GM19238 (cell line): ENCODE measurements at regions not wholly inside any gene's neighbourhood (a gene's known extent, or its start where the extent isn't known, plus 50 kb on each side); places are given as distances from the start of the nearest gene placed in this dataset.
"Not testable (repeated sequence)": the region's sequence is repeated elsewhere in the genome, so short reads cannot be mapped to it uniquely, and the experiment has no call there.

Experiments used
- DNase-seq: peaks from one replicate; pipeline ENCODE4 v3.0.0; 2011; ENCODE audit warnings: low spot score; ENCODE audit not compliant: insufficient read length

DNA sequence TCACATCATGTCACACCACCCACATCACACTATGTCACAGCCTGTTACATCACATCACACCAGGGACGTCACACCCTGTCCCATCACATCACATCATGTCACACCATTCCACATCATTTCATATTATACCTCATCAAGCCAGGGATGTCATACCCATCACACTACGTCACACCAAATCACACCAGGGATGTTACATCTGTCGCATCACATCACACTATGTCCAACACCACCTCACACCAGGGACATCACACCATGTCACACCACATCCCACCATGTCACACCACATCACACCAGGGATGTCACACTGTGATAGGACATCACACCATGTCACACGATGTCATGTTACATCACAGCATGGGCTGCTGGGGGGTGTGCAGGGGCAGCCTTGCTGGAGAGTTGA is 110.6 kb downstream of the TMEM121 start:
- no peak for DNase-seq

- not testable (repeated sequence) for DNase-seq
These were observed 111.0 kb downstream of the TMEM121 start for GRCh38 chr14:105637345-105637744.

DNA sequence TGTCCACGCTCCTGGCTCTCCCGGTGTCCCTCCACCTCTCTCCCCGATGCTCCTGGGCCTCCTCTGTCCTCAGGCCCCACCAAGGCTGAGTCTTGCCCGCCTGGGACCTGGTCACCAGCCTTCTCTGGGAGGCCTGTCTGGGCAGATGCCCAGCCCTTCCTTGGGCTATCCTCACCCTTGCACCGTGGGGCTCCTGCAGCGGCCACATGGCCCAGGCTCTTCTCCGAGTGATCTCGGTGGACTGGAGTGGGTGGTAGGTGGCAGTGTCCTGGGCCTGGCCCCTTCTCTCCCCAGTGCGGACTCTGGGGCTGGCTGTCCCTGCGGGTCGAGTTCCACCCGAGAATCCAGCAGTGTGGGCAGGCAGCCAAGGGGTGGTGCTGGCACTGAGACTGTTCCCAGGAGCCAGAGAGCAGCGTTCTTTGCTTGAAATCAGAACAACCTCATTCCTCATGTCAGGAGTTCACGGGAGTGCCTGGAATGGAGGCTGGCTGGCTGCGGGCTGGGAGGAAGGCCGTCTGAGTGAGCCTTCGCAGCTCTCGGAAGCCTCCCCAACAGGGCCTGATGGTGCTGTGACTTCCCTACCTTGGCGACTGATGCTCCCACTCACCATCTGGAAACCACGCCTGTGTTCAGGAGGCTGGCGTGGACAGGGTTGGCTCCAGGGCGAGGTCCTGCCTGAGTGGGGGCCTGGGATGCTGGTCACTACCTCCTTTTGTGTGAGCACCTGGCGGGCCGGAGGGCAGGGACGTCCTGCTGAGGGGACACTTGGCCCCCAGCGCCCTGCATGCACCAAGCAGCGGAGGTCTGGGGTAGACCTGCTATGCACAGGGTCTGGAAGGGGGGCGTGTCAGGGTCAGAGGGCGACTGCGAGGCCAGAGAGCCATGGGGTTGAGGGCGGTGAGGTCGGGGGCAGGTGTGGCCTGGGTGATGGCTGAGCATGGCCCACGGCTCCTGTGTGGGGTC is 113.9 kb downstream of the TMEM121 start:
- DNase-seq: not testable (repeated sequence)

- no peak for DNase-seq
These were observed 114.9 kb downstream of the TMEM121 start for GRCh38 chr14:105641075-105641937.

DNA sequence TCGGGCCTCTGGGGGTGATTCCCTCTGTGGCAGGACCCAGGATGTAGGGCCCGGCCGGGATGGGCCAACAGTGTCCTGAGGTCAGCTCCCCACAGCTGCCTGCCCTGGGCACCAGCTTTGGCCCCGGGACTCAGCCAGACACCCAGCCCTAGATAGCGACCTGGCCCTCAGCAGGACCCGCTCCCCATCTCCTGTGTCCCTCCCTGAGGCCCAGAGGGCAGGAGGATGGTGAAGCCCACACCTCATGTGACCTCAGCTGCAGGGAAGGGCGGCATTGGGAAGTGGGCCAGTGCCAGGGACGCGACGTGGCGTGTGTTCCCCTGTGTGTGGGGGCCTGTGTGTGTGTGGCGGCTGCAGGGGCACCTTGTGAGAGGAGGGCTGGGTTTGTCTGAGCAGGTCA is 115.6 kb downstream of the TMEM121 start:
- not testable (repeated sequence) for DNase-seq

- not testable (repeated sequence) for DNase-seq
These were observed 116.1 kb downstream of the TMEM121 start for GRCh38 chr14:105642486-105642885.

DNA sequence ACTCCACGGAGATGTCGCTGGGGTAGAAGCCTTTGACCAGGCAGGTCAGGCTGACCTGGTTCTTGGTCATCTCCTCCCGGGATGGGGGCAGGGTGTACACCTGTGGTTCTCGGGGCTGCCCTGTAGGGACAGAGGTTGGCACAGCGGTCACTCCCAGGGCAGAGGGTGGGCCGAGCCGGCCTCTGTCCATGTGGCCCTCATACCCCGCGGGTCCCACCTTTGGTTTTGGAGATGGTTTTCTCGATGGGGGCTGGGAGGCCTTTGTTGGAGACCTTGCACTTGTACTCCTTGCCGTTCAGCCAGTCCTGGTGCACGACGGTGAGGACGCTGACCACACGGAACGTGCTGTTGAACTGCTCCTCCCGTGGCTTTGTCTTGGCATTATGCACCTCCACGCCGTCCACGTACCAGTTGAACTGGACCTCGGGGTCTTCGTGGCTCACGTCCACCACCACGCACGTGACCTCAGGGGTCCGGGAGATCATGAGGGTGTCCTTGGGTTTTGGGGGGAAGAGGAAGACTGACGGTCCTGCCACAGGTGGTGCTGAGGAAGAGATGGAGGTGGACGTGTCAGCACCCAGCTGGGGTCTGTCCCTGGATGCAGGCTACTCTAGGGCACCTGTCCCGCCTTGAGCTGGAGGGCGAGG is 117.1 kb downstream of the TMEM121 start:
- not testable (repeated sequence) for DNase-seq

DNA sequence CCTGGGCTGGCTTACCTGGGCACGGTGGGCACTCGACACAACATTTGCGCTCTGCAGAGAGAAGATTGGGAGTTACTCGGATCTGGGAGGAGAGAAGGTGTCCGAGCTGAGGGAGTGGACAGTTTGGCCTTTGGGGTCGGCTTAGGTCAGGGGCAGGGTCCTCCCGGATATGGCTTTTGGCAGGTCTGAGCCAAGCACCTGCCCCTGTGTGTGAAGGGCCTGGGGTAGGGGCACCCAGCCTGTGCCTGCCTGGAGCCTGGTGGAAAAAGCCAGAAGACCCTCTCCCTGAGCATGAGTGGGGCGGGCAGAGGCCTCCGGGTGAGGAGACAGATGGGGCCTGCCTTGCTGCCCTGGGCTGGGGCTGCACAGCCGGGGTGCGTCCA is 117.7 kb downstream of the TMEM121 start:
- DNase-seq: not testable (repeated sequence)

- not testable (repeated sequence) for DNase-seq
These were observed 118.1 kb downstream of the TMEM121 start for GRCh38 chr14:105644457-105644856.

DNA sequence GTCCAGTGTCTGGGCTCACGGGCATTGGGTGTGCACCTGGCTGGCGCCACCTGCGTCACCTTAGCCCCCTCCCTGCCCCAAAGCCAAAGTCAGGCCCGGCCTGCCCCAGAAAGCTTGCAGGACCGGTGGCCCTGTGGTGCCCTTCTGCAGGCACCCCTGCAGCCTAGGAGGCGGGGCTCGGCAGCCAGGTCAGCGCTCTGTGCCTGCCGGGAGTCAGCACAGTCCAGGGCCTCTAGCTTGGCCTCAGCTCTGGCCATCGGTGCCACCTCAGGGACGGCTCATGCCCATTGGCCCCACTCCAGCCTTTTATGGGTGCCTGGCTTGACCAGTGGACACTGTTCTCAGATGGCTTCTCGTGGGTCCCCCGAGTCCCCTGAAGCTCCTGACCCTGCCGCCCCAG is 118.5 kb downstream of the TMEM121 start:
- not testable (repeated sequence) for DNase-seq

DNA sequence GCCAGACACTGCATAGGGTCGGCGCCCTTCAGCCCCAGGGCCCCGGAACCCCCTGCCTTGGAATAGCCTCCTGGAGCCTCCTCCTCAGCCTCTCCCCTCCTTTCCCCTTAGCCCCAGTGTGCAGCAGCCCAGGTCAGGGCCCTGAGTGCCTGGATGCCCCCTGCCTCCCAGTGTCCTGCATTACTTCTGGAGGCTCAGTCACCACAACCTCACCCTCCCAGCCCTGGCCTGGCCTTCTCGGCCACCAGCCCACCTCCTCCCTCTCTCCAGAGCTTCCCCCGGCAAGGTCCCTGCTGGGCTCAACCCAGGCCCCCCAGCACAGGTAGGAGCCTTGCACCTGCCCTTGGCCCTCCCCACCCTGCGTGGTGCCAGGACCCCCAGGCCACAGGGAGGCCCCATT is 119.0 kb downstream of the TMEM121 start:
- not testable (repeated sequence) for DNase-seq

DNA sequence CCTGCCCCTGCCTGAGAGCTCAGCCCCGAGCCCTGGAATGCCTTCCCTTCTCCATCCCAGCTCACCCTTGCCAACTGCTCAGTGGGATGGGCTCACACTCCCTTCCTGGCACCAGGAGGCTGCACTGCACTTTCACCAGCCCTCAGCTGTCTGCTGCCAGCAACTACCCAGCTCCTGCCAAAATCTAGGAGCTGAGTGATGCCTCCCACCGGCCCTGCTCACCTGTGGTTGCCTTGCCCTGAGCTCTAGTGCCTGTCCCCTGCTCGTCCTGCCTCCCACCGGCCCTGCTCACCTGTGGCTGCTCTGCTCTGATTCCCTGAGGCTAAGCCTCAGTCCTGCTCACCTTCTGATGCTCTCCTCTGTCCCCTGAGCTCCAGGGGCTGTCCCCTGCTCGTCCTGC is 119.8 kb downstream of the TMEM121 start:
- no peak for DNase-seq

DNA sequence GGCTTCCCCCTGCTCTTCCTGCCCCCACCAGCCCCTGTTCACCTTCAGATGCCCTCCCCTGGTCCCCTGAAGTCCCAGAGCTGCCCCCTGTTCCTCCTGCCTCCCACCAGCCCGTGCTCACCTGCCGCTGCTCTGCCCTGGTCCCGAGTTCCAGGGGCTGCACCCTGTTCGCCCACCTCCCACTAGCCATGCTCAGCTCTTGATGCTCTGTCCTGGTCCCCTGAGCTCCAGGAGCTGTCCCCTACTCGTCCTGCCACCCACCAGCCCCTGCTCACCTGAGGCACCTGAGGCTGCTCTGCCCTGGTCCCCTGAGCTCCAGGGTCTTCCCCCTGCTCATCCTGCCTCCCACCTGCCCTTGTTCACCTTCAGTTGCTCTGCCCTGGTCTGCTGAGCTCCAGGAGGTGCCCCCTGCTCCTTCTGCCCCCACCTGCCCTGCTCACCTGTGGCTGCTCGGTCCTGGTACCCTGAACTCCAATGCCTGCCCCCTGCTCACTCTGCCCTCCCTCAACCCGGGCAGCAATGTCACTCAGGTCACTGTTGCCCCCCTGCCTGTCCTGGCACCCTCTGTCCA is 120.4 kb downstream of the TMEM121 start:
- not testable (repeated sequence) for DNase-seq

DNA sequence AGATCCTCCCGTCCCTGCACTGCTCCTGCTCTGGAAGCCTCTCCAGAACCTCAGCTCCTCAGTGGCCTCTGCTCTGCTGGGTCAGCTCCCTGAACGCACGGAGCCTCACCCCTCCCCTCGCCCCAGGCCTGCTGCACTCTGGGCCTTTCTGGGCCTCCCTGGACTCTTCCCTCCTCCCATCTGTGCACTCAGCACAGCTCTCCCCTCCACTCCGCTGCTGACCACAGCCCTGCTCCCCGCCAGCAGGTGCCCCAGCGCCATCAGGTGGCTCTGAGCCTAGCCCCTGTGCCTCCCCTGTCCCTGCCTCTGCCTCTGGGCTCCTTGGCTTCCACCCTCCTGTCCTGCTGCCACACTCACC is 121.0 kb downstream of the TMEM121 start:
- DNase-seq: not testable (repeated sequence)

DNA sequence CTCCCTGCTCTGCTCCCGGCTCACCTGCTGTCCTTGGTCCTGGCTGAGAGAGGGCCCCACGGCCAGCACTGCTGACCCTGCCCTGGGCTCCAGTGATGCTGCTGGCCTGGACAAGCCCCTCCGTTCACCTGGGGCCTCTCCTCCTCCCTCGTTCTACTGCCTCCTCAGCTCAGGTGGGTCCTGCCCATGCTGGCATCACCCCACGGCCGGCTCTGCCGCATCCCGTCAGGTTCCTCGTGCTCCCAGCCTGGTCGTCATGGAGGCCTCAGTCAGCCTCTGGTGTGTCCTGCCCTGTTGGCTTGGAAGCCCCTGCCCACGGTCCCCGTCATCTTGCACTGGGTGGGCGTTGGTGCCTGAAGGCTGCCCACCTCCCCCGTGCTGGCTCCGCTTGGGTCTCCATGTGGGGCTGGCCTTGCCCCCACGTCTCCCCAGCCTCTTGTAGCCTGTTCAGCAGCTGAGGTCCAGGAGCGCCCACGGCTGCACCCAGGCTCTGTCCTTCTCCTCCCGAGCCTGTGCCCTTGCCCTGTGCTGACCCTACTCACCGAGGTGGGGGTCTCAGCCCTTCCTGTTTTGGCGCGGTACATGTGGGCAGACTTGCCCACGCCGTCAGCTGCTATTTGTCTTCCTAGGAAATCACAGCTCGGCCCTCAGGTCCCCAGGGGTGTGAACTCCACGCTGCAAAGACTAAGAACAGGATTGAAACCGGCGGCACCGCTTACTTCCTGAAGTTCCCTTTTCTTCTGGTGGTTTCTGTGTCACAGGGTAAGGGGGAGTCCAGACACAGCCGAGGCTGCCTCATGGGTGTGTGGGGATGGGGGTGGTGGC is 121.6 kb downstream of the TMEM121 start:
- DNase-seq: no peak

- not testable (repeated sequence) for DNase-seq
These were observed 122.5 kb downstream of the TMEM121 start for GRCh38 chr14:105648609-105649535.

GRCh38 chr14:105652317-105652716 is 125.9 kb downstream of the TMEM121 start:
- not testable (repeated sequence) for DNase-seq

GRCh38 chr14:105653921-105654320 is 127.5 kb downstream of the TMEM121 start:
- not testable (repeated sequence) for DNase-seq

DNA sequence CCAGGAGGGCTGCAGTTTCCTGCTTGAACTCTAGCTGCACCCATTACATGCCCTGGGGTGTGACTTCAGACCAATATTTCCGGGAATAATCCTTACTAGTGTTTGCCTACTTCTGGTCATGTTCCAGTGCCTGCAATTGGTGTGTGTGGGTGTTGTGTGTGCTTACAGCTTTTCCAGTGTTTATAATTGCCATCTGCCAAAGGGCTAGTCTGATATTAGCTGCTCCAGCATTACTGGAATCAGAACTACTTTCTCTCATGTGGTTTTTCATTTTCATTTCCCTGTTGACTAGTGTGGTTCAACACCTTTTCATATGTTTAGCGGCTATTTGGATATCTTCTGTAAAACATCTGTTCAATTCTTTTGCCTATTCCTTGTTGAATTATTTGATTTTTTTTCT is 132.9 kb downstream of the TMEM121 start:
- not testable (repeated sequence) for DNase-seq
